HCEC 1CT (cell line): ENCODE measurements at regions not wholly inside any gene's neighbourhood (a gene's known extent, or its start where the extent isn't known, plus 50 kb on each side); places are given as distances from the start of the nearest gene placed in this dataset.

Source experiments
- DNase-seq: peaks from one replicate; pipeline ENCODE4 v3.0.0-alpha.2; 2017

- no peak for DNase-seq
These were observed 206.6 kb upstream of the KLHL29 start for GRCh38 chr2:23178396-23178795.

GRCh38 chr2:23183733-23184132 lies 201.2 kb upstream of the KLHL29 start:
- DNase-seq: no peak

GRCh38 chr2:23198316-23199114 lies 186.5 kb upstream of the KLHL29 start:
- no peak for DNase-seq

- peak; percentile 40 for DNase-seq
These were observed 185.7 kb upstream of the KLHL29 start for GRCh38 chr2:23199115-23199918.

GRCh38 chr2:23200068-23200786 lies 184.8 kb upstream of the KLHL29 start:
- DNase-seq: no peak

GRCh38 chr2:23200787-23201114 lies 184.2 kb upstream of the KLHL29 start:
- no peak for DNase-seq

GRCh38 chr2:23203383-23203782 lies 181.6 kb upstream of the KLHL29 start:
- no peak for DNase-seq

GRCh38 chr2:23204685-23205242 lies 180.2 kb upstream of the KLHL29 start:
- no peak for DNase-seq

- no peak for DNase-seq
These were observed 178.3 kb upstream of the KLHL29 start for GRCh38 chr2:23206650-23207049.

GRCh38 chr2:23207871-23208270 lies 177.1 kb upstream of the KLHL29 start:
- DNase-seq: no peak

- no peak for DNase-seq
These were observed 176.6 kb upstream of the KLHL29 start for GRCh38 chr2:23208339-23208738.

- no peak for DNase-seq
These were observed 175.9 kb upstream of the KLHL29 start for GRCh38 chr2:23209059-23209458.

- DNase-seq: no peak
These were observed 172.9 kb upstream of the KLHL29 start for GRCh38 chr2:23211987-23212583.

- no peak for DNase-seq
These were observed 171.8 kb upstream of the KLHL29 start for GRCh38 chr2:23213196-23213595.

GRCh38 chr2:23215016-23215415 lies 170.0 kb upstream of the KLHL29 start:
- no peak for DNase-seq

GRCh38 chr2:23219666-23220065 lies 165.3 kb upstream of the KLHL29 start:
- DNase-seq: no peak

GRCh38 chr2:23220513-23221094 lies 164.4 kb upstream of the KLHL29 start:
- no peak for DNase-seq

- no peak for DNase-seq
These were observed 163.7 kb upstream of the KLHL29 start for GRCh38 chr2:23221236-23221635.

GRCh38 chr2:23221901-23222300 lies 163.1 kb upstream of the KLHL29 start:
- DNase-seq: no peak

- no peak for DNase-seq
These were observed 154.1 kb upstream of the KLHL29 start for GRCh38 chr2:23230885-23231284.

GRCh38 chr2:23231865-23232264 lies 153.1 kb upstream of the KLHL29 start:
- DNase-seq: no peak

GRCh38 chr2:23235292-23235691 lies 149.7 kb upstream of the KLHL29 start:
- peak; percentile 30 for DNase-seq

- DNase-seq: no peak
These were observed 149.2 kb upstream of the KLHL29 start for GRCh38 chr2:23235736-23236135.
